Stomach (tissue), 4 donors: ENCODE measurements at regions not wholly inside any gene's neighbourhood (a gene's known extent, or its start where the extent isn't known, plus 50 kb on each side); places are given as distances from the start of the nearest gene placed in this dataset.

Source experiments
- EP300 ChIP-seq: sonication (generic); formaldehyde crosslinking; IDR thresholded peaks from one replicate; pipeline ENCODE4 v1.6.1; 2017; ENCODE audit warnings: antibody characterized with exemption
- POLR2A ChIP-seq, 4 donors: fragments of 450-650 bp; IDR thresholded peaks; one replicate each; pipeline ENCODE4 v1.6.1; 2016; ENCODE audit warnings: antibody characterized with exemption in 4 of 4, control low read depth in 2 of 4, mild to moderate bottlenecking in 1 of 4, moderate library complexity in 1 of 4
- POLR2AphosphoS5 ChIP-seq, 3 donors: sonication (generic); formaldehyde crosslinking; IDR thresholded peaks; one replicate each; pipeline ENCODE4 v1.6.1; 2016; ENCODE audit warnings: antibody characterized with exemption in 3 of 3
- TF ChIP-seq, protein P1 (sequence below), 7 experiments: fragments of 450-650 bp in 4 of 7; fragments of 200-600 bp in 3 of 7; sonication (generic) in 3 of 7; IDR thresholded peaks; one replicate each; pipeline ENCODE4 v1.5.1; 2016 to 2019; ENCODE audit warnings: antibody characterized with exemption in 7 of 7, control low read depth in 2 of 7, mild to moderate bottlenecking in 1 of 7

- TF ChIP-seq, protein P1, sequence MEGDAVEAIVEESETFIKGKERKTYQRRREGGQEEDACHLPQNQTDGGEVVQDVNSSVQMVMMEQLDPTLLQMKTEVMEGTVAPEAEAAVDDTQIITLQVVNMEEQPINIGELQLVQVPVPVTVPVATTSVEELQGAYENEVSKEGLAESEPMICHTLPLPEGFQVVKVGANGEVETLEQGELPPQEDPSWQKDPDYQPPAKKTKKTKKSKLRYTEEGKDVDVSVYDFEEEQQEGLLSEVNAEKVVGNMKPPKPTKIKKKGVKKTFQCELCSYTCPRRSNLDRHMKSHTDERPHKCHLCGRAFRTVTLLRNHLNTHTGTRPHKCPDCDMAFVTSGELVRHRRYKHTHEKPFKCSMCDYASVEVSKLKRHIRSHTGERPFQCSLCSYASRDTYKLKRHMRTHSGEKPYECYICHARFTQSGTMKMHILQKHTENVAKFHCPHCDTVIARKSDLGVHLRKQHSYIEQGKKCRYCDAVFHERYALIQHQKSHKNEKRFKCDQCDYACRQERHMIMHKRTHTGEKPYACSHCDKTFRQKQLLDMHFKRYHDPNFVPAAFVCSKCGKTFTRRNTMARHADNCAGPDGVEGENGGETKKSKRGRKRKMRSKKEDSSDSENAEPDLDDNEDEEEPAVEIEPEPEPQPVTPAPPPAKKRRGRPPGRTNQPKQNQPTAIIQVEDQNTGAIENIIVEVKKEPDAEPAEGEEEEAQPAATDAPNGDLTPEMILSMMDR (IDR thresholded peaks at IDR 0.05), result no peak
- TF ChIP-seq EP300, result no peak
- TF ChIP-seq POLR2A (IDR thresholded peaks at IDR 0.05), result no peak
- TF ChIP-seq POLR2AphosphoS5 (IDR thresholded peaks at IDR 0.05), result no peak
Observed at GRCh38 chr4:121479808-121480207, 99.0 kb upstream of the QRFPR start.
